ENCODE measurements at regions not wholly inside any gene's neighbourhood (a gene's known extent, or its start where the extent isn't known, plus 50 kb on each side); places are given as distances from the start of the nearest gene placed in this dataset.

DNA sequence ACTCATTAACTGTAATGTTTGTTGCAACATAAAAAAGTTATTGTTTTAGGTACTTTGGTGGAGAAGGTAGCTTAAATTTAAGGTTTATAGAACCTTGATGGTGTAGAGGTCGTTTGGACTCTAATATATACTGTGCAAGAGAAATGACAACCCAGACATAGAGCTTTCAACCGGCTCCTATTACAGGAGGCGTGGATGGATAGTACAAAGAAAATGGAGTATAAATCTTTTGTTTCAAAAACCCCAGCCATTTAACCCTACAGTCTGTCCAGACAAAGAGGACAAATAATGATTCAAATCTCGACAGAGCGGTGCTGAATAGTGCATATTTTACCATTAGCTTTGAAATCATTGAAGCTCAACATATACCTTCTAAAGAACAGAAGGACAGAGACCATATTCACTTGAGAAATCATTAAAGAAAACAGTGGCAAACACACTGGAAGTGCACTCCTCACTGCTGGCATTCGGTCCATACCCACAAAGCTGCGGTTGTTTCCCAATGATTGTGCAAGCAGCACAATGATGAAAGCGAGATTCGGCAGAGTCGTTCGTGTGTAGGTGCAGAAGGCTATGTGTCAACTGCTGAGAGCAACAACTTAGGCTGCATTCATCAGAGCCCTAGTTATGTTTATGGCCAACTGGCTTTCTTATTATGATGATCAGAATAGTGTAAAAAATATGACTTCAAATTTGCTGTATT lies 688.6 kb downstream of the NOVA1 start:
- DNase-seq (ENCODE audit: low read depth), result no peak
- H3K4me3 ChIP-seq (ENCODE audit: low read depth, low read length), result no peak overlapping the region
- TF ChIP-seq, protein P1, sequence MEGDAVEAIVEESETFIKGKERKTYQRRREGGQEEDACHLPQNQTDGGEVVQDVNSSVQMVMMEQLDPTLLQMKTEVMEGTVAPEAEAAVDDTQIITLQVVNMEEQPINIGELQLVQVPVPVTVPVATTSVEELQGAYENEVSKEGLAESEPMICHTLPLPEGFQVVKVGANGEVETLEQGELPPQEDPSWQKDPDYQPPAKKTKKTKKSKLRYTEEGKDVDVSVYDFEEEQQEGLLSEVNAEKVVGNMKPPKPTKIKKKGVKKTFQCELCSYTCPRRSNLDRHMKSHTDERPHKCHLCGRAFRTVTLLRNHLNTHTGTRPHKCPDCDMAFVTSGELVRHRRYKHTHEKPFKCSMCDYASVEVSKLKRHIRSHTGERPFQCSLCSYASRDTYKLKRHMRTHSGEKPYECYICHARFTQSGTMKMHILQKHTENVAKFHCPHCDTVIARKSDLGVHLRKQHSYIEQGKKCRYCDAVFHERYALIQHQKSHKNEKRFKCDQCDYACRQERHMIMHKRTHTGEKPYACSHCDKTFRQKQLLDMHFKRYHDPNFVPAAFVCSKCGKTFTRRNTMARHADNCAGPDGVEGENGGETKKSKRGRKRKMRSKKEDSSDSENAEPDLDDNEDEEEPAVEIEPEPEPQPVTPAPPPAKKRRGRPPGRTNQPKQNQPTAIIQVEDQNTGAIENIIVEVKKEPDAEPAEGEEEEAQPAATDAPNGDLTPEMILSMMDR (IDR thresholded peaks at IDR 0.05; ENCODE audit: insufficient read depth, low read length, poor library complexity, severe bottlenecking), result no peak
- no peaks in the 10 kb centered on the region for H3K36me3 ChIP-seq (ENCODE audit: control insufficient read depth, insufficient read depth, low read length)
- H3K27me3 ChIP-seq (ENCODE audit: control insufficient read depth, insufficient read depth, low read length), result no peaks in the 10 kb centered on the region

DNA sequence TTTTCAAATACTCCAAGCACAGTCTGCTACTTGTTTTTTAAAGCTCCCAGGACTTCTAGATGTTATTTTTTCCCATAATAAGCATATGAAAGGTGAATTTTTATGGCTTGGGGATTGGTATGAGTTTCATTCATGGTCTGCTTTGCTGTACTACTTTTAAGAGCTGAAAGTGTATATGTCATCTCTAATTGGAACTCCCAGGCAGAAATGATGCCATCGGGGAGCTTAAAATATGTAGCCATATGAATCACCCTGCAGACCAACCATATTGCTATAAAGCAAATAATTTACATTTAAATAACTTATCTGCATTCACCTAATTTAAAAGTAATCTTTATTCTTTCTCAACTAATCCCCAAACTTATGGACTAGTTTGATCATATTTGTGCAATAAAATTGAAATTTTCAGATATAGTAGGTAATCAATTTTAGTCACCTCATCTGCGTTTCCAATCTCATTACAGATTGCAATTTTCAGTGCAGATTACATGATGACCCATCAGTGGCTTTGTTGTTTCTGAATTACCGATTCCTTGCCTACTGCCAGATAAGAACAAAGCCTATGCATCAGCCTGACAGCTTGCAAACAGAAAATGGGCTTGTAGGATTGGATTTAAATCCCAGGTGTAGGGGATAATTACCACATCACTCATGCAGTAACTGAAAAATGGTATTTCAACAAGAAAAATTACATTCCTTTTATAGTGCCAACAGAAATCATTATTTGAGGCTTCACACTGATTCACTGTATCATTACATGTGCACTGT lies 689.4 kb downstream of the NOVA1 start:
- H3K27me3 ChIP-seq (ENCODE audit: control insufficient read depth, insufficient read depth, low read length), result no peaks in the 10 kb centered on the region
- no peak overlapping the region for H3K4me3 ChIP-seq (ENCODE audit: low read depth, low read length)
- DNase-seq (ENCODE audit: low read depth), result no peak
- no peaks in the 10 kb centered on the region for H3K36me3 ChIP-seq (ENCODE audit: control insufficient read depth, insufficient read depth, low read length)
- TF ChIP-seq, protein P1 (IDR thresholded peaks at IDR 0.05; ENCODE audit: insufficient read depth, low read length, poor library complexity, severe bottlenecking), result no peak

DNA sequence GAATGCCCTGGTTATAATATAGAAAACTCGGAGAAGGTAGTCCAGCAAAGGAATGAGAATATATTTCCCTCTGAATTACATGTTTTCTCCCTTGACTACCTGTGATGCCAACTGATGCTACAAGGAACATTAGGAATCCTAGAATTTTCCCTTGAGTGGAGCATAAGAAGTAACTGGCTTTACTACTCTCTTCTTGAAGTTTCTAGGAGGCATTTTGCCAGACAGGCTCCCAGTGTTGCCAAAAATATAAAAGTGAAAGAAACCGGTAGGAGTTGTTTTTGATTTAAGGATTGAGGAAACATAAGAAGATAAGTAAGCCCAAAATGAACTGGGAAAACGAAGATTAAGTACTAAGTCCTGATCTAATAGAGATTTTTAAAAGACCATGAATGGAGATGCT lies 693.4 kb downstream of the NOVA1 start:
- H3K4me3 ChIP-seq (ENCODE audit: low read depth, low read length), result no peak overlapping the region
- TF ChIP-seq, protein P1 (IDR thresholded peaks at IDR 0.05; ENCODE audit: insufficient read depth, low read length, poor library complexity, severe bottlenecking), result no peak
- no peaks in the 10 kb centered on the region for H3K27me3 ChIP-seq (ENCODE audit: control insufficient read depth, insufficient read depth, low read length)
- no peak for DNase-seq (ENCODE audit: low read depth)
- H3K36me3 ChIP-seq (ENCODE audit: control insufficient read depth, insufficient read depth, low read length), result no peaks in the 10 kb centered on the region

DNA sequence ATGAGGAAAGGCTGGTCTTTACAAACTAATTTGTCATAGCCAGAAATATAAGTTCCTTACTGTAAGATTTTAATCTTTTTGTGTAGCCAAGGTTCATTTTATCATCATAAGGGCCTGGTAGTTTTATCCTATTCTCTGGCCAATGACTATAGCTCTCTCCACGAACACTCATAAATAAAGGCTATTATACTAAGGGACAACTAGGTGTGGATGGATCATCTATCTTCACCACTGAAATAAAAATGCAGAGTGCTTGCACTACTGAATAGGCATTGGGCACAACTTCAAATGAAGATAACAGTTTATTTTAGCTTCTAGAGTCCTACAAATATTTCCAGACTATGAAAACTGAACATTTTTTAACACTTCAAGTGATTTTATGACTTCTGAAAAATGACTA lies 698.6 kb downstream of the NOVA1 start:
- Histone ChIP-seq H3K4me3 (ENCODE audit: low read depth, low read length) (no peak overlapping the region), H3K27me3 (ENCODE audit: control insufficient read depth, insufficient read depth, low read length) (no peaks in the 10 kb centered on the region), H3K36me3 (ENCODE audit: control insufficient read depth, insufficient read depth, low read length) (no peaks in the 10 kb centered on the region)
- TF ChIP-seq, protein P1 (IDR thresholded peaks at IDR 0.05; ENCODE audit: insufficient read depth, low read length, poor library complexity, severe bottlenecking), result no peak
- DNase-seq (ENCODE audit: low read depth), result no peak

DNA sequence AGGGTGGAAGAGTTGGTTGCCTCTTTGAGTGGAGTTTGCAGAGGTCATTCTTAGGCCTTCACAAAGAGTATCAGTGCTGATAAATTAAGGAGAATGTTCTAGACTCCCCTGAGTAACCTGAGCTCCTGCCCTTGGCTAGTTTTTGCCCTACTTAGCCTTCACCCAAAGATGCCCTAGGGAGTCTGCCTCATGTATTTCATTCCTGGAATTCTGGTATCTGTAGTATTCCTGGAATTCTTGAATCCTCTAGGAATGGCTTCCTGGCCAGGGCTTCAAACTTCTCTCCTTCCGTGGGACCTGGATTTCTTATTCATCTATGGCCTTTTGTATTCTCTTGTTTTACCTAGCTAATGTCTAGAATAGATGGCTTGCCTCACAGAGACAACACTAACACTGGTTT lies 701.1 kb downstream of the NOVA1 start:
- no peaks in the 10 kb centered on the region for H3K27me3 ChIP-seq (ENCODE audit: control insufficient read depth, insufficient read depth, low read length)
- TF ChIP-seq, protein P1 (IDR thresholded peaks at IDR 0.05; ENCODE audit: insufficient read depth, low read length, poor library complexity, severe bottlenecking), result no peak
- DNase-seq (ENCODE audit: low read depth), result no peak
- no peak overlapping the region for H3K4me3 ChIP-seq (ENCODE audit: low read depth, low read length)
- no peaks in the 10 kb centered on the region for H3K36me3 ChIP-seq (ENCODE audit: control insufficient read depth, insufficient read depth, low read length)

All from kidney epithelial cell (primary cell).